OCI-LY1 (cell line): ENCODE measurements at regions not wholly inside any gene's neighbourhood (a gene's known extent, or its start where the extent isn't known, plus 50 kb on each side); places are given as distances from the start of the nearest gene placed in this dataset.
A peak's percentile ranks its signal among the peaks of the same experiment; 100 is the strongest.

Experiments
- H2AFZ ChIP-seq: fragments of 200-600 bp; sonication (generic), shearing (Covaris generic); 2 replicates; pipeline ENCODE4 v1.6.0; 2014; ENCODE audit warnings: antibody characterized with exemption, mild to moderate bottlenecking, low read length
- H3F3A ChIP-seq: fragments of 200-600 bp; sonication (generic), shearing (Covaris generic); 2 replicates; pipeline ENCODE4 v1.6.0; 2014; ENCODE audit warnings: mild to moderate bottlenecking, antibody characterized with exemption, low read length, moderate library complexity; ENCODE audit not compliant: insufficient read depth
- H3K27ac ChIP-seq: fragments of 200-600 bp; sonication (generic); 2 replicates; pipeline ENCODE4 v1.5.1; 2014; ENCODE audit warnings: low read length, mixed run types, mild to moderate bottlenecking, low read depth; ENCODE audit not compliant: poor library complexity, severe bottlenecking
- H3K27me3 ChIP-seq: fragments of 200-600 bp; sonication (generic); 2 replicates; pipeline ENCODE4 v1.6.0; 2014; ENCODE audit warnings: antibody characterized with exemption, mild to moderate bottlenecking, low read length, moderate library complexity; ENCODE audit not compliant: insufficient read depth
- H3K36me3 ChIP-seq: fragments of 200-600 bp; sonication (generic); 2 replicates; pipeline ENCODE4 v1.6.1; 2014; ENCODE audit warnings: mild to moderate bottlenecking, antibody characterized with exemption, low read length, moderate library complexity, mixed read lengths; ENCODE audit not compliant: insufficient read depth
- H3K4me1 ChIP-seq: fragments of 200-600 bp; sonication (generic); 2 replicates; pipeline ENCODE4 v1.5.1; 2014; ENCODE audit warnings: mild to moderate bottlenecking, low read length, moderate library complexity; ENCODE audit not compliant: insufficient read depth, severe bottlenecking
- H3K4me2 ChIP-seq: fragments of 200-600 bp; sonication (generic), shearing (Covaris generic); 2 replicates; pipeline ENCODE4 v1.6.1; 2014; ENCODE audit warnings: low read length
- H3K4me3 ChIP-seq: fragments of 200-600 bp; sonication (generic); 2 replicates; pipeline ENCODE4 v1.5.1; 2014; ENCODE audit warnings: low read length, low read depth, mild to moderate bottlenecking, mixed read lengths; ENCODE audit not compliant: poor library complexity, severe bottlenecking
- H3K79me2 ChIP-seq: fragments of 200-600 bp; shearing (Covaris generic); 2 replicates; pipeline ENCODE4 v1.6.1; 2016; ENCODE audit warnings: mixed run types, low read length, mixed read lengths; ENCODE audit not compliant: insufficient read depth
- H3K9ac ChIP-seq: fragments of 200-600 bp; sonication (generic), shearing (Covaris generic); 2 replicates; pipeline ENCODE4 v1.6.1; 2014; ENCODE audit warnings: mild to moderate bottlenecking, low read length, mixed read lengths
- H3K9me2 ChIP-seq: fragments of 200-600 bp; sonication (generic), shearing (Covaris generic); 2 replicates; pipeline ENCODE4 v1.6.1; 2014; ENCODE audit warnings: low read depth, mild to moderate bottlenecking, low read length, mixed read lengths
- H3K9me3 ChIP-seq: fragments of 200-600 bp; shearing (Covaris generic); 2 replicates; pipeline ENCODE4 v1.6.1; 2014; ENCODE audit warnings: low read length, mixed read lengths
- H4K20me1 ChIP-seq: fragments of 200-600 bp; sonication (generic), shearing (Covaris generic); 2 replicates; pipeline ENCODE4 v1.6.0; 2016; ENCODE audit warnings: mild to moderate bottlenecking, low read length; ENCODE audit not compliant: insufficient read depth
- CTCF ChIP-seq: fragments of 200-600 bp; sonication (generic), shearing (Covaris generic); IDR thresholded peaks from 2 replicates; pipeline ENCODE4 v1.5.1; 2017; ENCODE audit warnings: mild to moderate bottlenecking, antibody characterized with exemption, low read length, moderate library complexity, mixed read lengths
- EZH2 ChIP-seq: fragments of 200-600 bp; sonication (generic), shearing (Covaris generic); IDR thresholded peaks from 2 replicates; pipeline ENCODE4 v1.8.0; 2017; ENCODE audit warnings: borderline replicate concordance, mixed run types, mild to moderate bottlenecking, antibody characterized with exemption, low read length, moderate library complexity, mixed read lengths

GRCh38 chr12:61531195-61531594 lies 729.0 kb upstream of the USP15 start:
- no peak for TF ChIP-seq CTCF
- TF ChIP-seq EZH2, result no peak
- no peaks in the 10 kb centered on the region for H4K20me1 ChIP-seq
- no peaks in the 10 kb centered on the region for H3K9me2 ChIP-seq
- H3K4me3 ChIP-seq, result no peak overlapping the region
- H3K9me3 ChIP-seq, result no peaks in the 10 kb centered on the region
- no peaks in the 10 kb centered on the region for H3K27me3 ChIP-seq
- no peak overlapping the region for H3K27ac ChIP-seq
- H3K4me2 ChIP-seq, result no peak overlapping the region
- H3K4me1 ChIP-seq, result peaks cover 10% of the 10 kb centered on the region
- no peaks in the 10 kb centered on the region for H3K36me3 ChIP-seq
- H2AFZ ChIP-seq, result no peak overlapping the region
- no peaks in the 10 kb centered on the region for H3K79me2 ChIP-seq
- no peak overlapping the region for H3K9ac ChIP-seq
- H3F3A ChIP-seq, result no peaks in the 10 kb centered on the region

GRCh38 chr12:61536117-61536516 lies 724.1 kb upstream of the USP15 start:
- H3K9me2 ChIP-seq, result no peaks in the 10 kb centered on the region
- no peaks in the 10 kb centered on the region; the same call in 1 of the 2 replicates for H3F3A ChIP-seq
- H3K27ac ChIP-seq, result peak overlapping the region; percentile 57
- H3K4me1 ChIP-seq, result peaks cover 15% of the 10 kb centered on the region
- H3K9ac ChIP-seq, result no peak overlapping the region
- no peaks in the 10 kb centered on the region for H3K36me3 ChIP-seq
- H3K4me3 ChIP-seq, result no peak overlapping the region
- no peak overlapping the region for H2AFZ ChIP-seq
- TF ChIP-seq CTCF (no peak), EZH2 (no peak)
- no peaks in the 10 kb centered on the region for H3K27me3 ChIP-seq
- no peaks in the 10 kb centered on the region for H3K79me2 ChIP-seq
- H3K4me2 ChIP-seq, result peak overlapping the region; percentile 32; the same call in 1 of the 2 replicates
- no peaks in the 10 kb centered on the region for H4K20me1 ChIP-seq
- H3K9me3 ChIP-seq, result no peaks in the 10 kb centered on the region

- peak overlapping the region; percentile 32; the same call in 1 of the 2 replicates for H3K4me2 ChIP-seq
- no peaks in the 10 kb centered on the region for H3K79me2 ChIP-seq
- H2AFZ ChIP-seq, result no peak overlapping the region
- no peaks in the 10 kb centered on the region for H3K36me3 ChIP-seq
- no peaks in the 10 kb centered on the region for H3K27me3 ChIP-seq
- no peaks in the 10 kb centered on the region for H3K9me2 ChIP-seq
- peak overlapping the region; percentile 57 for H3K27ac ChIP-seq
- H3K4me1 ChIP-seq, result peaks cover 15% of the 10 kb centered on the region
- H3K4me3 ChIP-seq, result no peak overlapping the region
- no peak overlapping the region for H3K9ac ChIP-seq
- TF ChIP-seq EZH2 (no peak), CTCF (no peak)
- no peaks in the 10 kb centered on the region; the same call in 1 of the 2 replicates for H3F3A ChIP-seq
- no peaks in the 10 kb centered on the region for H3K9me3 ChIP-seq
- H4K20me1 ChIP-seq, result no peaks in the 10 kb centered on the region
These were observed 723.7 kb upstream of the USP15 start for GRCh38 chr12:61536525-61536924.
